Stimulated activated CD8-positive, alpha-beta memory T cell treated with anti-CD3 and anti-CD28 coated beads, Interleukin-7, amount 100 ng/mL, for 24 hours (primary cell): ENCODE measurements at regions not wholly inside any gene's neighbourhood (a gene's known extent, or its start where the extent isn't known, plus 50 kb on each side); places are given as distances from the start of the nearest gene placed in this dataset.

Source experiments
- DNase-seq: peaks from one replicate; pipeline ENCODE4 v3.0.0-alpha.2; 2020; ENCODE audit warnings: low read depth

DNA sequence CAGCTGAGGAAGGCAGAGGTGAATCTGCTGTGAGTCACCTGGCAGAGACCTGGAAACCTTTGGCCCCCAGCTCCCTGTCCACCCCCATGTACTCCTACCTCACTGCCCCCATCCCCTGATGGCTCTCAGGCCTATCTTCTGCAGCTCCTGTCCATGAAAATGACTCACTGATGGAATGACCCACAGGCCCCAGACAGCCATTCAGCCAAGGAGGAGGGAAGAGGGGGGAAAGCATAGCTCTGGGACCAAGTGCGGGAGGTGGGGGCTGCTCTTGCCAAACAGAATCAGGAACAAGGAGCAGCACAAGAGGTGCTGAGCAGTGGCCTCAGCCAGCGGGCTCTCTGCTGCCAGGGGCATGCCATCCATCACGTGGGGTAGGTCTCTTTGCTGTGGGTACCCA, 111.4 kb upstream of the C1QTNF9B start:
- no peak for DNase-seq

DNA sequence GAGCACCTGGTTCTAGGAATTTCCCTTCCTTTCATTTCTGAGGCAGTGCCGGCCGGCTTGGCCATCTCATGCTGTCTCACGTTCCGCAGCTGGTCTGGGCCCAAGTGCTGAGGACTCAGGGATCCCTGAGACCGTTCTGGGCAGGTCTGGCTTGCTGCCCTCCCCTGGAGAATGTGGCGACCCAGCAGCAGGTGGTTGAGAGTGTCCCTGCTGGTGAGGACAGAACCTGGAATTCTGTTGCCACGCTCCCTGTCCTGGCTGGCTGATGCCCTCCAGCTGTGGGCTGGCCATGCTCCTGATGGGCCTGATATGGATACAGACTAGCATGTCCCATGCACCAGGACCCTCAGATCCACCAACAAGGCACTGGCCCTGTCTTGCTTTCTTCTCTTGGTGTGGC, 114.0 kb upstream of the C1QTNF9B start:
- no peak for DNase-seq

DNA sequence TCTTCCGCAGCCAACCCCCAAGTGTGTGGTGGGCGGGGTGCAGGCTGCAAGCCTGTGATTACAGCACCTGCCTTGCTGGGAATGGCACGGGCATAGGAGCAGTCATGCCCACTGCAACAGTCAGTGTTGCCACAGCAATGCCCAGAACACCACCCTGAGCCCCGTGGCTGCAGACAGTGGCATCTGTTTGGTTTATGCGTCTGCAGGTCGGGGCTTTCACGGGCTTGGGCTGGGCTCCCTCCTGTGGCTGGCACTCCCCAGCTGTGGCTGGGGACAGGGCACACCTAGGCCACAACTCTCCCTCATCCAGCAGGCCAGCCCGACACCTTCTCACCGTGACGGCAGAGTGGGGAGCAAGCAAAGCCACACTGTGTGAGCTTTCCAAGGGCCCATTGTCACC, 115.3 kb upstream of the C1QTNF9B start:
- DNase-seq = no peak

DNA sequence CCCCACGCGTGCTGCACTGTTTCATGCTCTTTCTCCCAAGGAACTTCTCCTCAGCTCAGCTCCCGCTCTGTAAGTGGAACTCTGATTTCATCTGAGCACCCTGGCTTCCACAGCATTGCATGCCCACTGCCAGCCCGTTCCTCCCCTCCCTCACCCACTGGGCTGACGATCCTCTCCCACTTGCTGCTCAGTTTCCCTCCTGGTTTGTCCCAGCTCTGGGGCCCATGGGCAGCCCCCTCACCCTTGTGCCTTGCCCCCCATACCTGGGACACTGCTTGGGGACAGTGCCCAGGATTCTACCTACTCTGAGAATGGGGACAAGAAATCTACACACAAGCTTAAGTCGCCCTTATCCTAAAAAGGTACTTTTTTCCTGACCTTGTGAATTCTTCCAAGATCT, 115.9 kb upstream of the C1QTNF9B start:
- no peak for DNase-seq

DNA sequence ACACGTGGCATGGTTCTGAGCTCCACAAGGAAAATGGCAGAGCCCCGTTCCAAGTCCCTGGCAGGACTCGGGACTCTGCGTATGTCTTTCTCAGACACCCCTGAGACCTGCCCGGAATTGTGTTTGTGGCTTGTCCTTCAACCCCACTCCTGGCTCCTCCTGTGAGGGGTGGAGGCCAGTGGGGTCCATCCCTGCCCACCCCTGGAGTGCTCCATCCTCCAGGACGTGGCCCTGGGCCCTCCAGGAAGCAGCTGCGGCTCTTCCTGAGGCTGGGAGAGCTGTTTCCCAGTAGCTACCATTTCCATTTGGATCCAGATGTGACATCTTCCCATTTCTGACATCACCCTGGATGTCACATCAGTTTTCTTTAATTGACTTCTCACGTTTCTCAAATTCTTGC, 118.7 kb upstream of the C1QTNF9B start:
- DNase-seq = no peak

DNA sequence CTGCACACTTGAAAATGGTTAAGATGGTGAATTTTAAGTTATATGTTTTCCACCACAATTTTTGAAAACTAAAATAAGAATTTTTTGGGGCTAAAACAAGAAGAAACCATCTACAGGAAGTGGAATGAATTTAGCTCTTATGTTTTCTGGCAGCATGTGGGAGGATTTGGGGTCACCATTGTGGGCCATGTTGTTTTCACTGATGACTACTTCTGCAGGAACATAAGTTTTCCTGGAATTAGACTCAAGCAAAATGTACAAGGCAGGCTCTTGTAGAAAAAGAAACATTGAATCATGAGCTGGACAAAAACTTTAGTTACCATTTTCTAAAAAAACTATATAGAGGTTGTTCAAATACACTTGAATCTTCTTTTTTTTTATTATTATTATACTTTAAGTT, 125.3 kb upstream of the C1QTNF9B start:
- DNase-seq = no peak

DNA sequence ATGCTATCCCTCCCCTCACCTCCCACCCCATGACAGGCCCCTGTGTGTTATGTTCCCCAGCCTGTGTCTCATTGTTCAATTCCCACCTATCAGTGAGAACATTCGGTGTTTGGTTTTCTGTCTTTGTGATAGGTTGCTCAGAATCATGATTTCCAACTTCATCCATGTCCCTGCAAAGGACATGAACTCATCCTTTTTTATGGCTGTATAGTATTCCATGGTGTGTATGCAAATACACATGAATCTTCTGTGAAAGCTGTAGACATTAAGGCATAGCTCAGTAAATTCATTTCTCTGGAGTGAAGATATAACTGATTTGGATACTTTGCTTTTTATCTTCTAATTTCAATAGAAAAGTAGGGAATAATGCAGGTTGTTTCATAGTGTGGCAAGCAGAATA, 125.8 kb upstream of the C1QTNF9B start:
- no peak for DNase-seq

DNA sequence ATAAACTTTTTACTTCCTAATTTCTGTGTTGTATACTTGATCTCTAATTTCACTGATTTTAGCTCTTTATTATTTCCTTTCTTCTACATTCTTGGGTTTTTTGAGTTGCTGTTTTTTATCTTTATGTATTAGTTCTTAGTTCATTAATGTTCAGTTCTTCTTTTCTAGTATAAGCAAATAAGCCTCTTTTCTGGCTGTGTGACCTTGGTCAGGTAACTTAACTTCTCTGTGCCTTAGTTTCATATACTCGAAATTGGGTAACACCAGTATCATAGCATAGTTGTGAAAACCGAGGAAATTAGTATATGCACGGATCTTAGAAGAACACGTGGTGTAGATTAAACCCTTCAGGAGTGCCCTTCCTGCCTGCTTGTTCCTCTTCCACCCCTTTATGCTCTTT, 130.2 kb upstream of the C1QTNF9B start:
- no peak for DNase-seq

DNA sequence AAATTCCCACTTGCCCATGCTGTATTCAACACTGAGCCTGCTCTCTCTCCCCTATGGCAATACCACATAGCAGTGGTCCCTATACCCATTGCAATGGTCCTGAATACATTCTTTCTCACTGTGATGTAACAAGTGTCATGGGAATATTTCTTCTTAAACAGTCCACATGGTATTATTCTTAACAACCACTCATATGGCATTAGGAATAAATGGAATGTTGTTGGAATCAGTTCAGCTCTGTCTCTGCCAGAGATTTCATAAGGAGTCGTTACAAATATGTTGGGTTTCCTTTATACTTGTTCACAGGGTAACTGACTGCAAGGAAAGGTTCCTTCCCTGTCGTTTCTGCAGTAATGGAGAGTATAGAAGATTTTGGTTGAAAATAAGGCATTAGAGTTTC, 128.3 kb upstream of the SPATA13 start:
- DNase-seq = no peak

DNA sequence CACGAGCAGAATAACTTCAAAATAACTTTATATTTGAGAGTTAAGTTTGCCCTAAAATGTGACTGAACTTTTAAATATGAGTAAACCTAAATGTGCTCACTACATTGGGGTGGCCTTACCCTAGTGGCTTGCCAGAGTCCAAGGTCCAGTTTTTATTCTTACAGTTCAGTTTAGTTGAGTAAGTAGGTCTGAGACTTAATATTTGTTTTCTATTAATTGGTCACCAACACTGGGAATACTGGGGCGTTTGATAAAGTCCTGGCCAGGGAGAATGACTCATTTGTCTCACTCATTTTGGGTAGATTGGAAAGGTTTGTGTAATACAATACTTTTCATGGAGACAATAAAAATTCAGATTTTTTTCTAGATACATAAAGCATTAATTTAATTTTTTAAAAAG, 127.8 kb upstream of the SPATA13 start:
- no peak for DNase-seq

DNA sequence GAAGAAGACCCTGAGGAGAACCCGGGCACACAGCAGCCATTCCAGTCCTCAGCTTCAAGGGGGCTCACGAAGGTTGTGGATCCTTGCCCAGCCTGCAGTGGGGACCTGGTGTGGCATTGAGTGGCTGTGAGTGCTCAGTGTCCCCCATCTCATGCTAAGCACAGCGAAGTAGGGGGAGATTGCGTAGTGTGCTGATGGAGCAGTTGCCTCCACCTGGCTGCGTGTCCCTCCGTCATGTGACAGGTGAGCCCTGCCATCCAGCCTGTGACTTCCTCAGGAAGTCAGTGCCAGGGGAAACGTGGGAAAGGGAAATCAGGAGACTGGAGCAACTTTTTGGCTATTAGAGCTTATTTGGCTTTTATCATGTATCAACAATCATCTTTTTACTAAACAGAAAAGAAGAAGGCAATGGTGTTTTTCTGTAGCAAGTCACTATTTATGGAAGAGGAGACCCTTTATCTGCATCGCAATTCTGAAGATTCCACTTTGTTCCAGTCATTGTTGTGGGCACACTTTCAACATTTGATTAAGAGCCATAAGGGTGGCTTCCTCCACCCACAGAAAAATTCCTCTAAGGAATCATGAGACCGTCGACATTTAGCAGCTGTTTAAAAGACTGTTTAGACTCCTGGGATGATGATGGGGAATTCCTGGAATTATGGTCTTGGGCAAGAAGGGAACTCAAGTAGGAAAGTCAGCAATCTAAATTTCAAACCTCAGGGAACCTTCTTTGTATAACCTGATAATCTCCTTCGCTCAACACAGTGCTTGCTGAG, 126.8 kb upstream of the SPATA13 start:
- no peak for DNase-seq

DNA sequence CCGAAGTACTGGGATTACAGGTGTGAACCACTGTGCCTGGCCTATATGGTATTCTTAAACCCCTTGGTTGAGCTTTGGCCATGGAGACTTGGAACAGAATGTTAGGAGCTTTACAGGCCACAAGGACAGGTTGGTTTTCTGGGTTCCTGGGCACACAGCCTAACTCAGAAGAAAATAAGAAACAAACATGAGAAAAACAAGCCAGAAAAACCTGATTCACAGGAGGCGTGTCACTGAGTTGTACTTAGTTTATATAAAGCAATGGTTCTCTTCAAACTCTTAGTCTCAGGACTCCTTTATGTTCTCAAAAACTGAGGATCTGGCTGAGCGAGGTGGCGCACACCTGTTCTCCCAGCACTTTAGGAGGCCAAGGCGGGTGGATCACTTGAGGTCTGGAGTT, 125.1 kb upstream of the SPATA13 start:
- DNase-seq = no peak

DNA sequence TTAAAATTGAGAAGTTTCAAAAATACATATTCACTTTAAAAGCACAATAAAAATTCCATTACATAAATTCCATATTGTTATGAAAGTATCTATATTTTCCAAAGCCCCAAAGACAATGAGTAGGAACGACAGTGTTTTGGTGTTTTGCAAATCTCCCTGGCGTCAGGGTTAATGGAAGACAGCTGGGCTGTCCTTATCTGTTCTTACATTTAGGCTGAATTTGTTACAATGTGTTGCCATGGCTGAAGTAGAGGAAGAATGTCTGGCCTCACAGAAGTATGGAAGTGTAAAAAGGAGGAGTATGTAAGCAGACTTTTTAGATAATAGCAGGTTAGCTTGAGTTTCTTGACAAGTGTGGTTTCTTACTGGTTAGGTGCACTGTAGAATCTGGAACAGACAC, 124.4 kb upstream of the SPATA13 start:
- no peak for DNase-seq

DNA sequence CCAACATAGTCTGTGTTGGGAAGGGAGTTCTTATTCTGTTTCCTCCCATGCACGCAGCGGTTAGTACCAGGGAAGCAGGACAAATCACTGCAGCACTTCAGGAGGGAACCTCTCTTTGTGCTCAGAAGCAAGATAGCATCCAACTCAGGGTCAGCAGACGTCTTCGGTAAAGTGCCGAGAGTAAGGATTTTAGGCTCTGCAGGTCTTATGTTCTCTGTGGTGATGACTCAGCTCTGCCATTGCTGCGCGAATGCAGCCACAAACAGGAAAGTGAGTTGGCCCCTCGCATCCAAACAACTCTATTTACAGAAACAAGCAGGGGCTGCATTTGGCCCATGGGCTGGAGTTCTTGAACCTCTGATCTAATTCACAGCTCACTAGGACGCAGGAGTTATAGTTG, 122.1 kb upstream of the SPATA13 start:
- DNase-seq = no peak

DNA sequence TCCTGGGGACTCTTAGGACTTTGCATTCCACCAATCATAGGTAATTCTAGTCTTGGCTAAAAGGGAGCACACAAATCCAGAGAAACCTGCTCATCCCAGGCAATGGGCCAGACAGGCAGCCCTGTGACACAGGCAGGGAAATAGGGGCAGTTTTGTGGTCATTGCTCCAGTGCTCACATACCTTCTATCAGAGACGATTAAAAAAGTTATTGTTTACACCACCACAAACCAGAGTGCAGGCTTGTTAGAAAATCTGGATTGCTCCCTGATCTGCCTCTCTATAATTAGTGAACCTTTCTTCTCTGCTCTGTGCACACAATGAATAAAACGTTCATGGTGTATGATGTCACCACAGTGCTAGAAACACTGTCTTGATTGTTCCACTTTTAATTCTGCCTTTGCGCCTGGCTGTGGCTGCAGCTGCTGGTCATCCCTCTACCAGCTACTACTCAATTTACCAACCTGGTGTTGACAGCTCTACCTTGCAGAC, 121.6 kb upstream of the SPATA13 start:
- DNase-seq = no peak

DNA sequence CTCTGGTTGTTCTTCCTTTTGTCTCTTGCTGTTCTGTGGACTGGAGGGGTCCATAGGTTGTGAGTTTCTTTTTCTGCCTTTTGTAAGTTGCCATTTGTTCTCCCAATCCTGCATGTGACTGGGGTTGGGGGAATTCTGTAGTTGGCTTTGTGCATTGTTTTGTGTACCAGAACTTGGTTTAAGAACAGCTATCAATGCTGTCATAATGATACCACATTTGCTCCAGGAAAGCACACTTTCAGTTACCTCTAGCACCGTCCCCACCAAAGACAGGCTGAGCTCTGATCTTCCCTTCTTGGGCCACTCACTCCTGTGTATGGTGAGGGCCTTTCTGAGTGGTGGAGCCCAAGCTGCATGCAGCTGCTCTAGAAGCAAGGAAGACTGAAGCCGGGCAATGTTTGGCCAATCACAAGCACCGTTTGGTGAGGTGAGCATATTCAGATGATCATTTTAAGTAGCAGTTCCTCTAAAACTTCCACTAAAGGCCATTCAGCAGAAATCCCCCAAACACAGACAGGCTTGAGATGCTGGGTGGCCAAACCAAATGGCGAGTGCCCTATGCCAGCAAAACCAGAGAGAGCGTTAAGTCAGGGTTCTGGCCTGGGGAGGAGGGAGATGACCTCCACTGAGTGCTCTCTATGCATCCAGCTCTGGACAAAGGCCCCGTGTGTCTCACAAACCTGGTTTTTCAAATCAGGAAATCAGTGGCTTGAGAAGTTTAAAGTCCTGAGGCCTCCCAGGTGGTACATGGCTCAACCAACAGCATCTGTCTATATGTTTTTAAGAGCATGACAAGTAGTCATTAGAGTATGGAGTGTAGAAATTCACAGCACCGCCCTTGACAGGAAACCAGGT, 120.7 kb upstream of the SPATA13 start:
- DNase-seq = no peak

DNA sequence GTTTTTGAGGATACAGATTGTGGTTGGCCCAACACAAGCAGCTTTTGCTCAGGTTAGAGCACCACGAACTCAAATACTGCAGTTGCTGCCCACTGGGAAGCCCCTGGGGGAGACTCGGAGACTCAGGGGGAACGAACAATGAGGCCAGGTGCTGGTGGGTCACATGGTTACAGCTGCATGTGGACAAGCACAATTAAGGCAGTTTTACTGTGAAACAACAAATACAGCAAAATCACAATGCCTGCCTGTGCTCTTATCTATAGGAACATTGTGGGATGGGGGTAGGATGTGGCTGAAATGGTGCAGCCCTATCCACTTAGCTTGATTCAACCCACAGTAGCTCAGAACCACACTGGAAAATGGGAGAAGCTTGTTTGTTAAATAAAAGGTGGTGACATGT, 119.7 kb upstream of the SPATA13 start:
- no peak for DNase-seq

DNA sequence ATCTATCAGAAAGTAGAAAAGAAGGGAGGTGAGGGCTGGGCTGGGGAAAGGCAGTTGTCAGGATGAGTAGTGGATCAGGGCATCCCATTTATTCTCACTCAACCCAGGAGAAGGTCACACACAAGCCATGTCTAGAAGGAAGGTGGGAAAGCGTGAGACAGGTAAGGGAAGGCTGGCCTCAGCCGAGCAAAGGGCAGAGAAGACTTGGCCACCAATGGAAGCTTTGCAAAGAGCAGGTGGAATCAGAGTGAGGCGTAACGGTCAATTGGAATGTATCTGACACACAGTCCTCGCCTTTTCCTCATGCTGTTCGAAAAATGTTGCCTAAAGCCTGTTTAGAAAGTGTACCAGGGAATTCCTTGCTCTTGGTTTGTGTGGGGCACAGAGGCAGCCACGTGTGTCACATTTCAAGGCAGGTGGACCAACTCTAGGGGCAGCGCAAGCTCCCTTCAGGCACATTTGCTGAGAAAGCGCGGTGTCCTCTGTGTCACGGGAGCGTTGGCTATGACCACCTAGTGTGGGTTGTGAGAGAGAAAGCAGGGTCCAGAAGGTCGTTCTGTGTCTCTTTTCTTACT, 118.8 kb upstream of the SPATA13 start:
- DNase-seq = no peak

DNA sequence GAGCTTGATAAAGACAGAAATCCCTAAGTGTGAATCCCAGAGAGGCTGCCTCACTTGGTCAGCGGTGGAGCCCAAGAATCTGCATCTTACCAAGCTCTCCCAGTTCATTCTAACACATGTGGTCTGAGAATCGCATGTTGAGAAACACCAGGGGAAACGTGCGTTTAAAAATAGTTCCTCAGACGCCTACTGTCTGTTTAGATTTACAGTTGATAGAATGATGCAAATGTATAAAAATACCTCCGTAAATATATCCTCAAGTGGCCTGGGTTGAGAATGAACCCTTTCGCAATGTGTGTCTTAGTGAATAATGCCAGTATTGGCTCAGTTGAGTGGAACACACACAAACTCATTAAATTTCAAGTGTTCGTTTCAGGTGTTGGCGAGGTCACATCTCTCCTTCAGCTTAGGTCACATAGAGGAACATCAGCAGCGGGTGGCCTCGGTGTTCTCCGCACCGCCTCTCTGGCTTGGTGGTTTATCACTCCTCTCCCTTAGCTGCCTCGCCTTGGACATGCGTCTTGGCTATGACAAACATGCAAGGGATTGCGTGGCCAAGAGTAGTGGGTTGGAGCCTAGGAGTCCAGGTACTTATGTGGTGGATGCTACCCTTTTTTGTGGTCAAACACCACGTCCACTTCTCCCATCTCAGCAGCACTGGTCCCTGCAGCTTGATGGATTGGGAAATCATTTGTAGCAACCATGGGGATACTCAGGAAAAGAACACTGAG, 117.6 kb upstream of the SPATA13 start:
- DNase-seq = no peak

DNA sequence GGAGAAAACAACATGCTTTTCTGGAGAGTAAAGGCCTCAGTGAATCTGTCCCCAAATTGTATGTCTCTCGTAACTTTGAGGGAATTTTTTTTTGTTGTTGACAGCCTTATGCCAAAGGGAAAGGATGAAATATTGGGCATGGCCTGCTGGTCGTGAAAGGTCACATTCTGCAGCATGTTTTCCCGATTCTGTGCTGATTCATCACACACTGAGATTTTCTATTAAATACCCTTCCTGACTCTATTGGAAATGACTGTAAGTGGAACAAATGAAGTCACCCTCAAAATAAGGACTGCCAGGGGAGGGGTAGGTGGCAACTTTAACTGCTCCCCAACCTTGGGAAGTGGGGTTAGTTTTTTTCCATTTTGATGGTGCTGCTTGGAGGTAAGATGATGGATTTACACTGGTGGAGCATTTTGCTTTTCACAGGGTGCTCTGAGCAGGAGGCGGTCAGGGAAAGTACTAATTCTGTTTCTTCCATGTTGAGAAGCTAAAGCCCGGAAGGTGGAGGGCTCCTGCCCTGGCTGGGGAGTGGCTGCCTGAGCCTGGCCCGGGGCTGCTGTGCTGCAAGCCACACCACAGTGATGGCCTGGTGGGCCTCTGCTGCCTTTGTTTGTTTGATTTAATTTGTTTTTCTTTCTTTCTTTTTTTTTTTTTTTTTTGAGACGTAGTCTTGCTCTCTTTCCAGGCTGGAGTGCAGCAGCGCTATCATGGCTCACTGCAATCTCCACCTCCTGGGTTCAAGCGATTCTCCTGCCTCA, 116.8 kb upstream of the SPATA13 start:
- no peak for DNase-seq

DNA sequence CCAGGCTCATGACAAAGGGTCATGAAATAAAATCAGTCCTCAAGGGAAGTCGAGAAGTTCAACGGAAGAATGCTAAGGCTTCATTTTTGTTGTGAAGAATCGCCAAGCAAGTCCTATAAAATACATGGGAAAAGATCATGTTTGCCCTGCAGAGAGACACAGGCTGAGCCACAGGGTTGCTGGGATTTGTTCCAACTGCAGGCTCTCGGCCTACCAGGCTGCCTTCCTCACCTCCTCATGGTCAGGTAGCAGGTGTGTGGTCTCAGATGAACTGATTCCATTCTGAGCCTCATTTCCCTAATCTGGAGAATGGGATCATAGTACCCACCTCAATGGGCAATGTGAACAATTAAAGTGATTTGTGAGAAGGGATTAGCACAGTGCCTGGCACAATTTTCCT, 114.9 kb upstream of the SPATA13 start:
- no peak for DNase-seq

DNA sequence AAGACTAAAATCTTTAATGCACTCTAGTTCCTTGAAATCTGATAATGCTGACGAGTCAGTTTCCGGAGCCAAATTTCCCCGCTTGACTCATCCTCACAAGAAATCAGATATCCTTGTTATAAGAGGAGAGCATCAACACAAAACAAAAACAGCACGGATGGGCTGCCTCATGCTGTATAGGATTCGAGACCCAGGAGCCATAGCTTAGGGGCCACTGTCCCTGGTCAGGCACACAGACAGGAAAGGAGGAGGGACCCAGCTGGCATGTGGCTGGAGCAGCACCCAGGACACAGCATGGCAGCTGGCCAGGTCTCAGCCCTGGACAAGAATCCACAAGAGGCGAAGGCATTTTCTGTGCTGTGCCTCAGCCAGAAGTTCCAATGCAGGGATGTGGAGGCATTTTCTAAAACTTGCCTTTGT, 110.2 kb upstream of the SPATA13 start:
- DNase-seq = no peak
